GM12873 (cell line): ENCODE measurements at regions not wholly inside any gene's neighbourhood (a gene's known extent, or its start where the extent isn't known, plus 50 kb on each side); places are given as distances from the start of the nearest gene placed in this dataset.

Source experiments
- CTCF ChIP-seq: IDR thresholded peaks from 2 replicates; pipeline ENCODE4 v1.5.1; 2012; ENCODE audit warnings: low read depth, mild to moderate bottlenecking, moderate library complexity, low read length, control low read depth; ENCODE audit not compliant: insufficient read depth; ENCODE audit errors: missing control alignments

GRCh38 chr10:33764694-33765185 lies 430.3 kb upstream of the NRP1 start:
- no peak for TF ChIP-seq CTCF

- TF ChIP-seq CTCF: no peak
Measured at GRCh38 chr10:33760056-33760943, 425.8 kb upstream of the NRP1 start.

- no peak for TF ChIP-seq CTCF
Measured at GRCh38 chr10:33759191-33759590, 424.7 kb upstream of the NRP1 start.

GRCh38 chr10:33758299-33758698 lies 423.8 kb upstream of the NRP1 start:
- no peak for TF ChIP-seq CTCF

GRCh38 chr10:33754052-33754451 lies 419.6 kb upstream of the NRP1 start:
- TF ChIP-seq CTCF: no peak

GRCh38 chr10:33753389-33753788 lies 418.9 kb upstream of the NRP1 start:
- TF ChIP-seq CTCF: no peak

GRCh38 chr10:33749790-33750189 lies 415.3 kb upstream of the NRP1 start:
- no peak for TF ChIP-seq CTCF
